HG03135 (cell line): ENCODE measurements at regions not wholly inside any gene's neighbourhood (a gene's known extent, or its start where the extent isn't known, plus 50 kb on each side); places are given as distances from the start of the nearest gene placed in this dataset.

ENCODE experiments used
- ATAC-seq: cut with Tn5 transposase; IDR thresholded peaks from one replicate; pipeline ENCODE4 v1.9.1; 2021; ENCODE audit warnings: mild to moderate bottlenecking, moderate library complexity; ENCODE audit not compliant: unreplicated experiment

DNA sequence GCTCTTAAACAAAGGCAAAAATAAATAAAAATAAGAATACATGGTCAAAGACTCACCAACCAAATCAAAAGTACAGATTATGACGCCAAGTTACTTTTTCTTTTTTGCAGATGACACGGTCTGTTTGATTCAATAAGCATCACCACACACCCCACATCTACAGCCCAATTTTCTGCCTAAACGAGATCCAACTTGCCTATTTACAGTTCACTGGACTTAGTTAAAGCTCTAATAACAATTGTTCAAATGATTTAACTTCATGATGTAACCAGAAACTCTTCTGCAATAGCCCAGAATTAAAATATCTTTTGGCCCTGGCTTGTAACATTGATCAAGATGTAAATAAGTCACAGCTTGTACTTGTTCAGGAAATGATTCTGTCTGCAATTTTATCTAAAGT, 590.3 kb upstream of the C9orf72 start:
- ATAC-seq, result no peak

DNA sequence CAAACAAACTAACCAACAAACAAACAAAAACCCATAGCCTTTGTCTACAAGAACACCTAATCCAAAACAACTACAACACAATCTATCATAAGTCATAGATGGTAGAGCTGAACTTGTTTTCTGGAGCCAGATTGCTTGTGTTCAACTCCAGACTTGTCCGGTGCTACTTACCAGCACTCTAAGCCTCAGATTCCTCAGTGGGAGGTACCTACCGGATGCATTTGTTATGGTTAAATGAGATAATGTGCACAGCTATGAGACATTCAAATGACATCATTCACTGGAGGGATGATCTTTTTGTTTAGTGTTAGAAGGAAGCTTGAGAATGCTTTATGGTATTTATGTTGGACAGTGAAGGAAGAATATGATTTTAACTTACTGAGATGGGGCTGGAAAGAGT, 592.9 kb upstream of the C9orf72 start:
- ATAC-seq, result no peak

DNA sequence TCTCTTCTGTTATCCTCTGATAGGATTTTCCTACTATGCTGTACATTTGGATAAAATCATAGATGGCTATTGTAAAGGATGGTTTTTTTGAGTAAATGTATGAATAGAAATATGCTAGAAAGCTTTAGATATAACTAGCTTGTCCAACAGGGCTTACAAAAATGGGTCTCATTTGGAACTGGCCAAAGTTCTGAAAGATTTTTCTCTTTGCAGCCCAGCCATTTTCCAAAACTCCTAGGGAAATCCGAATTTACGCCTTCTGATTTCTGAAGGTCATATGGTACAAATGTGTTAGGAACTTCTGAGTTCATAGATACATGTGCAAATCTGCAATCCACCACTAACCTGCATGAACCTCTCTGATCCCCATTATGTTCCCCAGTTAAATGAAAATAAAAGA, 603.9 kb upstream of the C9orf72 start:
- no peak for ATAC-seq

DNA sequence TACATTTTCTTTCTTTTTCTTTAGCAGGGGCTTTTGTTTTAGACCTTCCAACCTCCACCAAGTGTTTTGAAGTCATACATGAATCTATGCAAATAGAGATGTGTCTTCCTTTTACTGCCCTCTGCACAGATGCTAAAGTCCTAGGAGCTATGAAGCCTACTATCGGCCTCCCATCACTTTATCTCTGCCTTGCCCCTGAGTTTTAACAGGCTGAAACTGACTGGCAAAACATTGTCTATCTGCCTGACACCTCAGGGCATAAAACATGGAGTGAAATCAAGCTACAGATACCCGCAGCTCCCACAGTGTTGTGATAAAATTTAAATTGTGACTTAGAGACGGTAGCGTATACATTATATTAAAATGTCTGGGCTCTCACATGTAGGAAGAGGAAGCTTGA, 604.6 kb upstream of the C9orf72 start:
- ATAC-seq, result no peak

DNA sequence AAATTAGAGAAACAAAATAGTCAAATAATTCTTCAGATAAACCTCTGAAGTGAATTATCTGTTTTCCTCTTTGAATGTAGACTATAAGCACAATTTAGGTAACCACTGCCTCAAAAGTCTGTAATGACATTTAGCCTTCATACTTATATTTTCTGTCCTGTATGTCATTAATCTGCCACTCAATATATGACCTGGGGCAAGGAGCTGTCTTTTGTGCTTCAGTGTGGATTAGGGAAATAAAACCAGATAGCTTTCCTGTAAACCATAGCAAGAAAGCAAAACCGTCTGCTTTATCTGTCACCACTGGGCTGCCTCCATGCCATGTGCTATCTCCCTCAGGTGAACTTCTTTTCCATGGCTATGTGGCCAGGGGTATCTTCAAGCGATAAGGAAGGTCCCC, 606.6 kb upstream of the C9orf72 start:
- ATAC-seq, result no peak

DNA sequence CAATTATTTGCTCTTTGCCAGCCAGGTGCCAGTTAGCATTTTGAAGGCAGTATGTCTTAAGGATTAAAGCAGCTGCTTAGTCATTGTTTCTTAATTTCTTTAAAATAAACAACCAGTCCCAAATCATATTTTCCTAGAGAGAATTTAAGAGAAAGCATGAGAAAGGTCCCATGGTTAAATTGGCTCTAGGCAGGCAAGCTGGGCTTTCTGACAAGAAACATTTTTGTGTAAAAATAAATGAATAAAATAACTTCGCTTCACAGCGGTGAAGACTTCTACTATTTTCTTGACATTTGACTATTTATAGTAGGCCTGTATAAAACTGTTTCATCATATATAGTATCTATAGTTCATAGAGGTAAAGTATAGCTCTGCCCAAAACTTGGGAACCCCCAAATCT, 617.7 kb upstream of the C9orf72 start:
- no peak for ATAC-seq

DNA sequence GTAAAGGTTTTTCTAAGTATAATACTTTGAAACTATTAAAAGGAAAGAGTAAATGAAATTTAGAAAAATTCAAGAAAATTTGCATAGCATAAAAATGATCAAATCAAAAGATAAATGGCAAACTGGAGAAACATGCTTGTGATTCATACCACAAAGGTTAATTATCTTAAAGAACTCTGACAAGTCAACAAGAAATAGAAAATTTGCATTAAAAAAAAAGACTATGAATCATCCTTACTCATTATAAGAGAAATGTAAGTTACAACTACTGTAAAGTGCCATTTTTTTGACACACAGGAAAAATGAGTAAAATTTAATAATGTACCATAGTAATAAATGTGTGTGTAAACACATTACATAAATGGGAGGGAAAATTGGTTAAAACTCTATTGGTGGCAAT, 624.4 kb upstream of the C9orf72 start:
- ATAC-seq, result no peak

DNA sequence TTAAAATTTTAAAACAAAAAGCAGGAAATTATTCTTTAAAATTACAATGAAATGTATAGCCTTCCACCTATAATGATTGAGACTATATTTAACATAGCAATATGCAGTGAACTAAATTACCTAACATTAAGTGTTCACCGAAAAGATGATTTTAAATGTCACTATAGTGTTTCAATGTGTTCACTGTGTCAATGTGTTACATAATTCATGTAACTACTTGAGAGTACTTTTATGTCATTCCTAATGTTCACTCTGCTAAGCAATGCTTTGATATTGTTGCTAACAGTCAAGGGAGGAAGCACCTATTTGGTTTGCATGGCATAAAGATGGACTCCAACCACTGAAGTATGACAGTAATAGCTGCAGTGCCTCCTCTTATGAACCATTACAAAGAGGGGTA, 629.8 kb upstream of the C9orf72 start:
- no peak for ATAC-seq

DNA sequence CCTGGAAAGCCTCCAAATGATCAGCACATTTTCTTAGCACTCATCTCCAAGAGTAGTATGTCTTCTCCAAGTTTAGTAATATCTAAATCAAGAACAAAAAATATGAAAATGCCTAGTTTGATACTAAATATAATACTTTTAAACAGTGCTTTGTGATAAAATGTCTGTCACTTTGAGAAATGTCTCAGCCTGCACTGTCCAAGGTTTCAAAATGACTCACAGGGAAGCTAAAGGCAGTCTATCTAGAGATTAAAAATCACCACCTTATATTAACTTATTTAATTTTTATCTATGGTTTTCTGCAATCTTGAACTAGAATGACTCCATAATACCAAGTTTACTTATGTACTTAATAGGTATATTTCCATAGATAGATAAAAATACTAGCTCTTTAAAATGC, 633.0 kb upstream of the C9orf72 start:
- no peak for ATAC-seq

DNA sequence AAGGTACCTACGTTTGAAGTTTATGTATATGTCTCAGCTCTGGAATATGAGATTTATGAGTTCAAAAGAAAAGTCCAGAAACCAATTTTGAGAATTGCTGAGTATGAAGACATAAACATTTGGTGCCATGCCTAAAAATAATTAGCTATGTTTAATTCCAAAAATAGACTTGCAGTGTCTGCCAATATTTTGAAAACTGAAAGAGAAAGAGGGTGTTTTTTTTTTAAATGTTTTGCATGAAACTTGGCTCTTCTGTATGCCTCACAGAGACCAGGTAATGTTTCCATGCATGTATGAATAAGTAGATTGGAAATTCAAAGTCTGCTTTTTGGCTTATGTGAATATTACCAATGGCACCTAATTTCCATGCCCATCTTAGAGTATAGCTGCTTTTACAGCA, 634.4 kb upstream of the C9orf72 start:
- no peak for ATAC-seq

DNA sequence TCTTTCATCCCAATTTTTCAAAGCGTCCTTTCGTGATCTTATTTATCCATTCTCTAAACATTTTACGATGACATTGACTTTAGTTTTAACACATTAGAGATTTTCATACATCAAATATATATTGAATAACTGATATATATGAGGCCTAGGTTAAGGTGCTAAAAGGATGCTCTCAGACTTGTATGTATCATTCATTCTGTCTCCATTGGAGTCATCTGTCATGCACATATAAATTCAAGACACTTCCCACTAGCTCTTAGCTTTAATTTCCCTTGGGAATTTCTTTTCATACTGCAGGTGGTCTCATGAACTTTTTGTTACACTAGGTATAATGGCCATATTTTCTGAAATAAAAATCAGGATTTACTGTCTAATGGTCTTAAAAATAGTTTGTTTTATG, 635.8 kb upstream of the C9orf72 start:
- ATAC-seq, result no peak

DNA sequence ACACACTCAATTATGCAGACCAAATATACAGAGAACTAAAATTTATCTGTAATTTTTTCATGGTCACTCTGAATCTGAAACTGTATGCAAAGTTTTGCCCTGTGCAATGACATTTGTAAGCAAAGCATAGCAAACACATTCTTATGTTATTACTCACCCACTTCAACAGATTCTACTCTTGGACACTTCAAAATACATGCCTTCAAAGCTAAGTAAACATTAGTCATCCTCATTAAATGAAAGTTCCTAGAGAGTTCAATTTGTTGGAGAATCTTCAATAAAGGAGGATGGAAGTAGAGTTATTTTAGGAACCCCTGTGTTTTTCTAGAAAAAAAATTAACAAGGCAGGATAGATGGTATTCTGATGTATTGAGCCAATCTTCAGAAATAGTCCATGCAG, 639.7 kb upstream of the C9orf72 start:
- ATAC-seq, result no peak

DNA sequence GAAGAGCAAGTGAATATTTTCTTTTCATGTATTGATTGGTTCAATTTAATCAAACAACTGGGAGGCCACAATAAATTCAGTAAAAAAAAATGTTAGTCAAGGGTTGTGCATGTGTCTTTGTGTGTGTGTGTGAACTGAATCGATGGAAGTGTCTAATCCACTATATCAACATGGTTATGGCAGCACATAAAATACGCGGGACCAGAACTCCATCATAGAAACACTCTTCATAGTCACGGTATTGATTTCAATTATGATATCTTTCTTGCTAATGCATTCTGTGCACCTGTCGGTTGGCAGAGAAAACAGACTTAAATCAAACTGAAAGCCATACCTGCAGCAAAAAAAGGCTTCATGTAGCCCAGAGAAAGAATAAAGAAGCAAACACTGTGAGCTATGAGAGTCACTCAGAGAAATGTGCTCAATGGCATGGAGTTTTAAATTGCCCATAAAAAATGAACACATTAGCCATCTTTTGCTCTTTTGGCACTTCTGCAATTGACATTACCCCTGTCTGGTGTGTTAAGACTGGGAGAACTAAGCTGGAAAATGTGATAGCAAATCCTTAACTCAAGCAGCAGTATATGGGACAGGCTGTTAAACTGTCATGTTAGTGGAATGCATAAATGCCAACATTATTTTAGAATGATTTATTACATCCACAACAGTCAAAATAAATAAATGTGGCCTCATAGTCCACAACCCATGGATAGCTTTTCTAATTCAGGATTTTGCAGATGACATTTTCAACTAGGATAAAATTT, 642.4 kb upstream of the C9orf72 start:
- ATAC-seq, result no peak

DNA sequence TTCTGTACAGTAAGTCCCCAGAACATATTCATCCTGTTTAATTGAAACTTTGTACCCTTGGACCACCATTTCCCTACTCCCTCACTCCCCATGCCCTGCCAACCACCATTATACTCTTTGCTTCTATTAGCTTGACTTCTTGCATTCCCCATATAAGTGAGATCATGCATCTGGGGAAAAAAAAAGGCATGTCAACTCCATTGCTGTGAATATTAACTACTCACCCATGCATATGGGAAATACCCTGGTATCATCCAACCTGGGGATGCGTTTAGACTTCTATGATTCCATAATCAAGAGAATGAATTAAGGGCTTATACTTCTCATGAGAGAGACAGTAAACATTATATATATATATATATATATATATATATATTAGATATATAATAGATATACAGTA, 659.4 kb upstream of the C9orf72 start:
- no peak for ATAC-seq

DNA sequence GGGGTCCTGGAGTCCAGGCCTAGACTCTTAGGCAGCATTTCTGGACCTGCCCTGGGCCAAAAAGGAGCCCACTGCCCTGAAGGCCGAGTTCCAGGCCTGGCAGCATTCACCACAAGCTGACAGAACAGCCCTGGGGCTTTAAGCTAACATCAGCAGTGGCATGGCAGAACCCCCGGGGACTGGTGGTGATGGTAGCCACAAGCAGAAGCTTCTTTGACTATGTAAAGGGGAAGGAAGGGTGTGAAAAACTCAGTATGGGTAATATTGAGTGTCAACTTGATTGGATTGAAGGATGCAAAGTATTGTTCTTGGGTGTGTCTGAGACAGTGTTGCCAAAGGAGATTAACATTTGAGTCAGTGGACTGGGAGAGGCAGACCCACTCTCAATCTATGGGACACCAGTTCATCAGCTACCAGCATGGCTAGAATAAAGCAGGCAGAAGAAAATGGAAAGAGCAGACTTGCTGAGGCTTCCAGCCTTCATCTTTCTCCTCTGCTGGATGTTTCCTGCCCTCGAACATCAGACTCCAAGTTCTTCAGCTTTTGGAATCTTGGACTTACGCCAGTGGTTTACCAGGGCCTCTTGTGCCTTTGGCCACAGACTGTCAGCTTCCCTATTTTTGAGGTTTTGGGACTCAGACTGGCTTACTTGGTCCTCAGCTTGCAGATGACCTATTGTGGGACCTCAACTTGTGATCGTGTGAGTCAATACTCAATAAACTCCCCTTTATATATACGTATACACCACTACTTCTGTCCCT, 661.0 kb upstream of the C9orf72 start:
- ATAC-seq, result no peak

DNA sequence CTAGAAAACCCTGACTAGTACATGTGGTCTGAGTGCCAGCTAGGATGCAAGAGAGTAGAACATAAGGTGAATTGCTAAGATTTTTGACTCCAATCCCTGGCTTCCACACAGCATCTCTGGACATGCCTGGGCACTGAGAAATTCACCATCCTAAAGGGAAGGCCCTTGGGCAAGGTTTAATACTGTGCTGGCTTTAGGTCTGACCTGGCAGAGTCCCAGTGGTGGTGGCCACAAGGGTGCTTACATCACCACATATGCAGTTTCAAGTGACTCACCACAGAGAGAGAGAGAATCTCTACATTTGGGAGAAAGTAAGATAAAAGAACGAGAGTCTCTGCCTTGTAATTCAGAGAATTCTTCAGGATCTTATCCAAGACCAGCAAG, 661.6 kb upstream of the C9orf72 start:
- ATAC-seq, result no peak

DNA sequence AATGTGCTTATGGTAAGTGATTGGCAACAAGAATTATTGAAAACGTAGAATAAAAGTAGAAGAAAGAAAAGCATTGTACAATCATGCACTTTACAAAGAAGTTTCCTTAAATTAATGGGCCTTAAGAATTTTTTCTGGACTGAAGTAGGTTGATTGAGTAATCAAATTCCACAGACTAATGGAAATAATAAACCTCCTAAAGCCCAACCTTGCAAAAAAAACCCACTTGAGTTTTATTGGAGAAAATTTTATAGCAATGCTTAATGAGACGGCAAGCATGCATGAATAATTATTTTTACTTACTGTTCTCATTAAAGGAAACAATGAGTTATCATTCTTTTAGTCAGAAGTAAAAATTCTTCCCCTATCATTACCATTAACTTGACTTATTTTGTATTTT, 676.1 kb upstream of the C9orf72 start:
- ATAC-seq, result no peak

DNA sequence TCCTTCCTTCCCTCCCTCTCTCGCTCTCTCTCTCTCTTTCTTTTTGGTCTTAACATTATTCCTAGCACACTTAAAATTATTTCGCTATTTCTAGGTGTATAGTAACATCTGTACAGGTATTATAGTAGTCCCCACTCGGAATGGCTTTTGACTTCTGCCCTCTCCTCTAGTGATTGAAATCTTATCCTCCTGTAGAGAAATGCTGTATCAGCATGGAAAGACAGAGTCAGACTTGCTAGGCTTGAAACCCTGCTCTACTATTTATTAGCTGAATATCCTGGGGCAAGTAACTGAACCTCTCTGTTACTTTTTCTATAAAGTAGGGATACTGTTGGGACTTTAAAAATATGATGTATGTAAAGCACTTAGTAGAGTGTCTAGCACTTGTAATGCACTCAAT, 681.9 kb upstream of the C9orf72 start:
- no peak for ATAC-seq

DNA sequence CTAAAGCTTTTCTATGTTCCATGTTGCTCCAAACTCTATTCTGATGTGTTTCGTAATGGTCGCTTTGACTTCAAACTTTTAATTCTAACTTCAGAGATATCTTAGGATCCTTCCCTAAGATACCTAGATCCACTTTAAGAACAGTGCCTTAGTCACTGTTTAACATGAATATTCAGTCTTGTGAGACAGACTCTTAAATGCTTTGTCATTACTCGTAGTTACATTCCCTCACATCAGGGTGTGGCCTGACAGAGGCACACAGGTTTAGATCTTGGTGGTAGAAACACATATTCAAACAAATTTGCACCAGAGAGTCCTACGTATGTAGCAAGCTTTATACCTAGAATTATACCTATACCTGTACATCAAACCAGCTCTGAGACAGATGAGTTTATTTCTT, 687.0 kb upstream of the C9orf72 start:
- no peak for ATAC-seq

DNA sequence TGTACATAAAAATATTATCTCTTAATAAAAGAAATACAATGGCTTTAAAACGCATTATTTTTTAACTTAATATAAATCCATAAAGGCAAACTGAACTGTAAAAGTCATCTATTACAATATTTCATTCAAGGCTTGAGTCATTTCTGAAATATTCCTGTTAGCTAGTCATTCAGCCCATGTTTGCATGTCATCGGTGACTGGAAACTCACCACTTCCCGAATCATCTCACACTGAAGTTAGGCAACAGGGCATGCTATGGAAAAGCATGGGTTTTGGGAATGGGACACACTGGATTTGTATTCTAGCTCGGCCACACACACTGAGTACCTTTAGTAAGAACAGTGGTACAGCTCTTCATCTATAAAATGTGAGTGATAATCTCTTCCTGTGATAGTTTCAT, 691.1 kb upstream of the C9orf72 start:
- no peak for ATAC-seq

DNA sequence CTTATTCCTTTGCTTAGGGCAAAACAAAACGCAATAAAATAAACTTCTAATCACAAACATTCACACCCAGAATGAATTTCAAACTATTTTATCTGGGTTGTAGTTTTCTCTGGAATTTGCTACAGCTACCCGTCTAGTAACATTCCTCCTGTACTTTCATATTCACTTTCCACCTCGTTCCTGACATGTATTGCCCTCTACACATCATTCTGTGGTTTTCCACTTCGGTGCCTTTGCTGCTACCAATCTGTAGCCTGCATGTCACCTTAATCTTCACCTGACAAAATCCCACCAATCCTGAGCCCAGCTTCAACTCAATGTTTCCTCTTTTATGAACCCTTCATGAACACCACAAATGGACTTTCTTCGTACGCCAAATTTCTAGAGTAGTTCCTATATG, 694.1 kb upstream of the C9orf72 start:
- no peak for ATAC-seq

DNA sequence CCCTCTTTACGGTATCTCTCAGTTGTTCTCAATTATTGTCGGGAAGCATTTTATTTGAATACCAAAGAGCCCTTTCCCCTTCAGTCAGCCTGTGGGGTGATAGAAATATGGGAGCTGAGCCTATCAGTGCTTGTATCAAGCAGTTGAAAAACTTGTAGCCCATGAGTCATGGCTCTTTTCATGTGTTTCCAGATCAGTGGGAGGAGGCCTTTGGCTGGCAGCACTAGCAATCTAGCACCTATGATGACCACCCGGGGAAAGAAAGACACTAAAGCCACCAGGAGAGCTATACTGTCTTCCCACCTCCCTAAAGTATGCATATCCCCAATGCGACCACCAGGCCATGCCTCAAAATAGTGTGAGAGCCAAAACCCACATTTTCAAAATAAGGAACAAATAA, 696.9 kb upstream of the C9orf72 start:
- ATAC-seq, result no peak

DNA sequence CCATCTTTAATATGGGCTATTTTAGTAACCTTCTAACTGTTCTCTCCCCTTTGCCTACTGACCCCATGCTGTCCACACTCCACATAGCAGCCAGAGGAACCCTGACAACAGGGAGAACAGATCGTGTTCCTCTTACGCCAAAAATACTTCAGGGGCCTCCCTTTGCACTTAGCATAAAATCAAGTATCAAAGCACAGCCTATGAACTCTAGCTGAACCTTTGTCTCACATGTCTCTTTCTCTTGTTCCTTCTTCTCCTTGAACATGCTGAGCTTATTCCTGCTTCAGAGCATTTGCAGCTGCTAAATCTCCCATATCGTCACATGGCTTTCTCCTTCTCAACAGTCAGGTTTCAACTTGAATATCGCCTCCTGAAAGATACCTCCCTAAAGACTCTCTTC, 698.8 kb upstream of the C9orf72 start:
- no peak for ATAC-seq
